SU-DHL-6 (cell line): ENCODE measurements at regions not wholly inside any gene's neighbourhood (a gene's known extent, or its start where the extent isn't known, plus 50 kb on each side); places are given as distances from the start of the nearest gene placed in this dataset.

Experiments used
- EZH2phosphoT487 ChIP-seq: fragments of 200-600 bp; sonication (generic), shearing (Covaris generic); conservative IDR thresholded peaks from 2 replicates; pipeline ENCODE4 v1.6.1; 2018; ENCODE audit warnings: mild to moderate bottlenecking, antibody characterized with exemption, low read length, moderate library complexity, mixed read lengths
- TF ChIP-seq, protein P1 (sequence below): fragments of 200-600 bp; sonication (generic); IDR thresholded peaks from one replicate; pipeline ENCODE4 v1.5.1; 2017; ENCODE audit warnings: antibody characterized with exemption, mild to moderate bottlenecking, low read length, moderate library complexity; ENCODE audit not compliant: insufficient read depth, poor library complexity, severe bottlenecking

- TF ChIP-seq, protein P1, sequence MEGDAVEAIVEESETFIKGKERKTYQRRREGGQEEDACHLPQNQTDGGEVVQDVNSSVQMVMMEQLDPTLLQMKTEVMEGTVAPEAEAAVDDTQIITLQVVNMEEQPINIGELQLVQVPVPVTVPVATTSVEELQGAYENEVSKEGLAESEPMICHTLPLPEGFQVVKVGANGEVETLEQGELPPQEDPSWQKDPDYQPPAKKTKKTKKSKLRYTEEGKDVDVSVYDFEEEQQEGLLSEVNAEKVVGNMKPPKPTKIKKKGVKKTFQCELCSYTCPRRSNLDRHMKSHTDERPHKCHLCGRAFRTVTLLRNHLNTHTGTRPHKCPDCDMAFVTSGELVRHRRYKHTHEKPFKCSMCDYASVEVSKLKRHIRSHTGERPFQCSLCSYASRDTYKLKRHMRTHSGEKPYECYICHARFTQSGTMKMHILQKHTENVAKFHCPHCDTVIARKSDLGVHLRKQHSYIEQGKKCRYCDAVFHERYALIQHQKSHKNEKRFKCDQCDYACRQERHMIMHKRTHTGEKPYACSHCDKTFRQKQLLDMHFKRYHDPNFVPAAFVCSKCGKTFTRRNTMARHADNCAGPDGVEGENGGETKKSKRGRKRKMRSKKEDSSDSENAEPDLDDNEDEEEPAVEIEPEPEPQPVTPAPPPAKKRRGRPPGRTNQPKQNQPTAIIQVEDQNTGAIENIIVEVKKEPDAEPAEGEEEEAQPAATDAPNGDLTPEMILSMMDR: no peak
- TF ChIP-seq EZH2phosphoT487: no peak
These were observed 144.6 kb downstream of the LPIN1 start for GRCh38 chr2:11891028-11891427.
